CD14-positive monocyte (primary cell): ENCODE measurements at regions not wholly inside any gene's neighbourhood (a gene's known extent, or its start where the extent isn't known, plus 50 kb on each side); places are given as distances from the start of the nearest gene placed in this dataset.

Experiments used
- DNase-seq, 3 donors: peaks; one replicate each; pipeline ENCODE4 v3.0.0-alpha.2; 2011 to 2022
- H2AFZ ChIP-seq: 2 replicates; pipeline ENCODE4 v1.6.0; 2012; ENCODE audit warnings: mild to moderate bottlenecking, low read depth, low read length, inconsistent platforms; ENCODE audit not compliant: insufficient read depth, poor library complexity, severe bottlenecking
- H3K27ac ChIP-seq, 2 donors: 1 replicate in 1 of 2; 2 replicates in 1 of 2; pipeline ENCODE4 v1.5.1; 2012 to 2013; ENCODE audit warnings: low read length in 2 of 2, control low read depth in 1 of 2, inconsistent platforms in 1 of 2, low read depth in 1 of 2, mild to moderate bottlenecking in 1 of 2
- H3K27me3 ChIP-seq, 2 donors: one replicate each; pipeline versions ENCODE4 v1.6.0 to v1.6.1; 2011 to 2013; ENCODE audit warnings: low read length in 2 of 2; ENCODE audit not compliant: control insufficient read depth in 2 of 2, insufficient read depth in 2 of 2
- H3K36me3 ChIP-seq, 2 donors: replicated peaks in 1 of 2; 1 replicate in 1 of 2; 2 replicates in 1 of 2; pipeline versions ENCODE4 v1.5.1 to v1.6.1; 2012 to 2013; ENCODE audit warnings: low read length in 2 of 2, control low read depth in 1 of 2, inconsistent platforms in 1 of 2, mild to moderate bottlenecking in 1 of 2; ENCODE audit not compliant: insufficient read depth in 2 of 2, control insufficient read depth in 1 of 2
- H3K4me1 ChIP-seq, 2 donors: 1 replicate in 1 of 2; 2 replicates in 1 of 2; pipeline versions ENCODE4 v1.5.1 to v1.6.1; 2012 to 2013; ENCODE audit warnings: low read length in 2 of 2, control low read depth in 1 of 2, inconsistent platforms in 1 of 2, mild to moderate bottlenecking in 1 of 2, moderate library complexity in 1 of 2; ENCODE audit not compliant: insufficient read depth in 2 of 2, control insufficient read depth in 1 of 2
- H3K4me2 ChIP-seq: replicated peaks from 2 replicates; pipeline ENCODE3; 2012; ENCODE audit warnings: low read length, moderate library complexity, mild to moderate bottlenecking; ENCODE audit not compliant: poor library complexity, severe bottlenecking; ENCODE audit errors: extremely low read depth
- H3K4me3 ChIP-seq, 3 experiments: fragments of 200-600 bp in 1 of 3; sonication (generic) in 1 of 3; replicated peaks in 1 of 3; 1 replicate in 2 of 3; 2 replicates in 1 of 3; pipeline ENCODE4 v1.5.1; 2011 to 2013; ENCODE audit warnings: low read length in 3 of 3, mild to moderate bottlenecking in 3 of 3, control low read depth in 2 of 3, low read depth in 2 of 3, inconsistent platforms in 1 of 3, moderate library complexity in 1 of 3
- H3K79me2 ChIP-seq: 2 replicates; pipeline ENCODE4 v1.6.0; 2012; ENCODE audit warnings: mild to moderate bottlenecking, control low read depth, inconsistent platforms, low read length, moderate library complexity; ENCODE audit not compliant: insufficient read depth
- H3K9ac ChIP-seq: 2 replicates; pipeline ENCODE4 v1.6.0; 2017; ENCODE audit warnings: low read length, mild to moderate bottlenecking; ENCODE audit not compliant: insufficient read depth, poor library complexity, severe bottlenecking
- H3K9me3 ChIP-seq, 2 donors: replicated peaks in 1 of 2; 1 replicate in 1 of 2; 2 replicates in 1 of 2; pipeline versions ENCODE4 v1.5.1 to v1.6.1; 2012 to 2013; ENCODE audit warnings: low read length in 2 of 2, control low read depth in 1 of 2; ENCODE audit not compliant: control insufficient read depth in 1 of 2, insufficient read depth in 1 of 2
- H4K20me1 ChIP-seq: 2 replicates; pipeline ENCODE4 v1.6.0; 2012; ENCODE audit warnings: mild to moderate bottlenecking, low read length, control low read depth, moderate library complexity; ENCODE audit not compliant: insufficient read depth
- H3K27ac Mint-ChIP-seq, 7 donors: one replicate each; pipeline ENCODE4 v1.8.0; 2020; ENCODE audit warnings: mild to moderate bottlenecking in 7 of 7, mixed read lengths in 7 of 7, moderate library complexity in 6 of 7, inconsistent platforms in 2 of 7
- H3K27me3 Mint-ChIP-seq, 3 donors: one replicate each; pipeline ENCODE4 v1.8.0; 2021 to 2022; ENCODE audit warnings: low read depth in 3 of 3, mild to moderate bottlenecking in 3 of 3, mixed read lengths in 3 of 3, moderate library complexity in 3 of 3, inconsistent platforms in 1 of 3
- H3K36me3 Mint-ChIP-seq, 2 donors: one replicate each; pipeline ENCODE4 v1.8.0; 2020; ENCODE audit warnings: mixed read lengths in 2 of 2, inconsistent platforms in 1 of 2, mild to moderate bottlenecking in 1 of 2
- H3K4me1 Mint-ChIP-seq: one replicate; pipeline ENCODE4 v1.8.0; 2020; ENCODE audit warnings: mild to moderate bottlenecking, mixed read lengths
- H3K4me3 Mint-ChIP-seq, 2 donors: one replicate each; pipeline ENCODE4 v1.8.0; 2020; ENCODE audit warnings: mild to moderate bottlenecking in 2 of 2, mixed read lengths in 2 of 2, moderate library complexity in 1 of 2
- H3K9me3 Mint-ChIP-seq, 7 donors: one replicate each; pipeline ENCODE4 v1.8.0; 2020 to 2022; ENCODE audit warnings: mixed read lengths in 7 of 7, mild to moderate bottlenecking in 6 of 7, moderate library complexity in 6 of 7, inconsistent platforms in 2 of 7
- WGBS: methylation state at CpG from one replicate; pipeline ENCODE4 v1.1.5; 2013; ENCODE audit warnings: missing lambda C conversion rate; ENCODE audit not compliant: insufficient coverage; 5-methylcytosine and 5-hydroxymethylcytosine counted together
- intact Hi-C, 2 donors: fragments of 100-400 bp; cut with micrococcal nuclease; formaldehyde crosslinking; loops; one replicate each; pipeline versions ENCODE4 v1.15.0 to v1.15.1; 2023
- TF ChIP-seq, protein P1 (sequence below): fragments of 200-600 bp; IDR thresholded peaks from one replicate; pipeline ENCODE4 v1.8.0; 2022; ENCODE audit warnings: antibody characterized with exemption, mild to moderate bottlenecking

DNA sequence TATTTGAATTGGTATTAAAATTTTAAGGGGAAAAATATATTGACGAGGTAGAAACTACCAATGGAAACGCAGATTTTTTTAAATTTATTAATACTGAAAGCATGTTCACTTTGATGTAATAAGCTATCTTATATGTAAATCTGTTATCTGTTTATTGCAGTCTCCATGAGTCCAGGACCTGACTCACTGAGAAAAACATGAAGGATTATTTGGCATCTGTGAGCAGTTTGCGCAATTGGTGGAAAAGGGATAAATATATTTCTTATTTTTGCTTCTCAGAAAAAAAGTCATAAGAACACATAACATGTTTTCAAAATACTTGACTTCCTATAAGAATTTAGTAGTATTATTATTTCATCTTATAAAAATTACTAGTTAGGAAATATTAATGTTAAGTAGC is 561.4 kb downstream of the ADCYAP1 start:
- intact Hi-C loops: no loop called here
- Histone ChIP-seq H3K79me2 (no peaks in the 10 kb centered on the region), H2AFZ (no peak overlapping the region), H3K27ac (no peak overlapping the region), H3K27me3 (no peaks in the 10 kb centered on the region), H3K36me3 (no peaks in the 10 kb centered on the region), H3K4me2 (no peak overlapping the region), H4K20me1 (no peaks in the 10 kb centered on the region), H3K4me1 (no peaks in the 10 kb centered on the region), H3K9ac (no peak overlapping the region), H3K4me3 (no peak overlapping the region), H3K9me3 (no peaks in the 10 kb centered on the region)
- TF ChIP-seq, protein P1, sequence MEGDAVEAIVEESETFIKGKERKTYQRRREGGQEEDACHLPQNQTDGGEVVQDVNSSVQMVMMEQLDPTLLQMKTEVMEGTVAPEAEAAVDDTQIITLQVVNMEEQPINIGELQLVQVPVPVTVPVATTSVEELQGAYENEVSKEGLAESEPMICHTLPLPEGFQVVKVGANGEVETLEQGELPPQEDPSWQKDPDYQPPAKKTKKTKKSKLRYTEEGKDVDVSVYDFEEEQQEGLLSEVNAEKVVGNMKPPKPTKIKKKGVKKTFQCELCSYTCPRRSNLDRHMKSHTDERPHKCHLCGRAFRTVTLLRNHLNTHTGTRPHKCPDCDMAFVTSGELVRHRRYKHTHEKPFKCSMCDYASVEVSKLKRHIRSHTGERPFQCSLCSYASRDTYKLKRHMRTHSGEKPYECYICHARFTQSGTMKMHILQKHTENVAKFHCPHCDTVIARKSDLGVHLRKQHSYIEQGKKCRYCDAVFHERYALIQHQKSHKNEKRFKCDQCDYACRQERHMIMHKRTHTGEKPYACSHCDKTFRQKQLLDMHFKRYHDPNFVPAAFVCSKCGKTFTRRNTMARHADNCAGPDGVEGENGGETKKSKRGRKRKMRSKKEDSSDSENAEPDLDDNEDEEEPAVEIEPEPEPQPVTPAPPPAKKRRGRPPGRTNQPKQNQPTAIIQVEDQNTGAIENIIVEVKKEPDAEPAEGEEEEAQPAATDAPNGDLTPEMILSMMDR: no peak
- DNase-seq: no peak
- Mint-ChIP-seq H3K4me3 (no peak overlapping the region), H3K9me3 (peaks cover 0 to 5% (median 3%) of the 10 kb centered on the region in 7 donors), H3K27me3 (no peaks in the 10 kb centered on the region), H3K4me1 (no peaks in the 10 kb centered on the region), H3K36me3 (no peaks in the 10 kb centered on the region), H3K27ac (no peak overlapping the region)
- WGBS: no CpG with 5 or more reads among the region's 3 CpGs

DNA sequence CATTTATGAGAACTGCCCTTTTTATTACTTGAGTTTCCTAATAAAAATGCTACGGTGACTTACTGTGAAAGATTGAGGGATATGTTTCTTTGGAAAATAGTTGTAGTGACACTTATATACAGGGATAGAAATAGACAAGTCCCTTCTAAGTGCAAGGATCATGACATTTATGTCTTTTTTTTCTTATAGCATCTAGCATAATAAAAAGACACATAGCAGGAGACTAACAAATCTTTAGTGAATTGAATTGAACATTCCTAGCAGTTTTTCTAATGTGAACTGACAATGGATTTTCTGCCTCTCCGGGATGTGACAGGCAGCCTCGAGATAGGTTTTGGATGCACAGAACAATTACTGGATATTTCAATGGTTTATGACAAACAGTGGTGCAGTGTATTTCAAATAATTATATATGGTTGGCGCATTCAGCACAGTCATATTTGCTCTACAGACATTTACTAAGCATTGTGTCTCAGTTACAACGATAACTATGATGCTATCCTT is 562.8 kb downstream of the ADCYAP1 start:
- Histone ChIP-seq H3K4me3 (no peak overlapping the region), H3K27ac (no peak overlapping the region), H3K4me2 (no peak overlapping the region), H3K9me3 (no peaks in the 10 kb centered on the region), H3K36me3 (no peaks in the 10 kb centered on the region), H3K4me1 (no peaks in the 10 kb centered on the region), H3K9ac (no peak overlapping the region), H2AFZ (no peak overlapping the region), H4K20me1 (no peaks in the 10 kb centered on the region), H3K79me2 (no peaks in the 10 kb centered on the region), H3K27me3 (no peaks in the 10 kb centered on the region)
- H3K27ac Mint-ChIP-seq: no peak overlapping the region
- H3K4me3 Mint-ChIP-seq: no peak overlapping the region
- no CpG with 5 or more reads among the region's 5 CpGs for WGBS
- intact Hi-C loops: no loop called here
- peaks cover 0 to 5% (median 3%) of the 10 kb centered on the region in 7 donors for H3K9me3 Mint-ChIP-seq
- DNase-seq: no peak
- no peaks in the 10 kb centered on the region for H3K36me3 Mint-ChIP-seq
- TF ChIP-seq, protein P1: no peak
- H3K27me3 Mint-ChIP-seq: no peaks in the 10 kb centered on the region
- no peaks in the 10 kb centered on the region for H3K4me1 Mint-ChIP-seq
